HK-2 (cell line): ENCODE measurements at regions not wholly inside any gene's neighbourhood (a gene's known extent, or its start where the extent isn't known, plus 50 kb on each side); places are given as distances from the start of the nearest gene placed in this dataset.
"Not testable (repeated sequence)": the region's sequence is repeated elsewhere in the genome, so short reads cannot be mapped to it uniquely, and the experiment has no call there.

Experiments
- DNase-seq: peaks from one replicate; pipeline ENCODE4 v3.0.0-alpha.2; 2018; ENCODE audit not compliant: unreplicated experiment

DNA sequence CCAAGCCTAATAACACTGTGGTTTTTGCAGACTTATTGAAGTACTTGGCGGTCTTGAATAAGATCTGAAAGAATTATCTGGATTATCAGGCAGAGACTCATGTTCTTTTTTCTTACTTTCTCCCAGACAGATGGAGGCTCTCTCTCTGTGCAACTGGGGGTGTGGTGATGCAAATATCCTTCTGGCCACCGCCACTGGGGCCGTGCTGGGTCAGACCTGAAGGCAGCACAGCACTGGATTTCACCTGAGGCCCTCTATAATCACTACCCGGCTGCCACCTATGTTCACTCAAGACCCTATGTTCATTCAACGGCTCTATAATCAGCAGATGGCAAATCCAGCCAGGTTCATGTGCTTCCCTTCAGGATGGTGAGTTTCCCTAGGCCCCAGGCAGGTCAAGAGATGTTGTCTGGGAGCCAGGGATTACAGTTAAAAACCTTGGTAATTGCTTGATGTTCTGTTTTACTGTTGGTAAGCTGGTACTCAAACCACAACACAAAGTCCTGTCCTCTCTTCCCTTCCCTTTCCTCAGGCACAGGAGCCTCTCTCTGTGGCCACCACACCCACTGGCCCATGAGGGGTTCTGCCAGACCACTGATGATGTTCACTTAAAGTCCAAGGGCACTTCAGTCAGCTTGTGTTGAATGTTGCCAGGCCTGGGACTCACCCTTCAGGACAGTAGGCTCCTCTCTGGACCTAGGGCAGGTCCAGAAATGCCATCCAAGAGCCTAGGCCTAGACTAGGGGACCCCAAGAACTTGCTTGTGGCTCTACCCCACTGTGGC is 205.3 kb upstream of the GCFC2 start:
- no peak for DNase-seq

DNA sequence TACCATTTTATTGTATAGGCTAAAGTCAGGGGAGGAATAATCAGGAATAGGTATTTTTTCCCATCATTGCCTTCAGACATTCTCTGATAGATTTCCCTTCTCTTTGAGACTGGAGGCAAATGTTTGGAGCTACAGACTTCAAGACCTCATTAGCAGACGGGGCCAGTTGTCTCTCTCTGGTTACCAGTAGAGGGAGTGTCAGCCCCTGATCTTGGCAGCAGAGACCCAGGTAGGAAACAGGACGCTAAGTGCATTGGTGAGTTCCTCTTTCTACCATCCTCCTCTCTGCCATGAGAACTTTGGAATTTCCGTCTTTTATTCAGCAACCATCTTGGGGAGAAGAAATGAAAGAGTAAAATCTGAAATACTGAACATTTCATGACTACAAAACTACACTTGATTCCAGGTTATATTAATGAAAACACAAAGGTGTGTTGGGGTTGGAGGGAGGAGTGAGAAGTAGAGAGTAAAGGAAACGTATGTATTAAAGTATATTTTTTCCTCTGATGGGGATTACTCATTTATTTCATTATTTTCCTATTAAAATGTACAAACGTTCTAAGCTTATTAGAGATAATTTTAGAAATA is 186.2 kb upstream of the GCFC2 start:
- DNase-seq: no peak

DNA sequence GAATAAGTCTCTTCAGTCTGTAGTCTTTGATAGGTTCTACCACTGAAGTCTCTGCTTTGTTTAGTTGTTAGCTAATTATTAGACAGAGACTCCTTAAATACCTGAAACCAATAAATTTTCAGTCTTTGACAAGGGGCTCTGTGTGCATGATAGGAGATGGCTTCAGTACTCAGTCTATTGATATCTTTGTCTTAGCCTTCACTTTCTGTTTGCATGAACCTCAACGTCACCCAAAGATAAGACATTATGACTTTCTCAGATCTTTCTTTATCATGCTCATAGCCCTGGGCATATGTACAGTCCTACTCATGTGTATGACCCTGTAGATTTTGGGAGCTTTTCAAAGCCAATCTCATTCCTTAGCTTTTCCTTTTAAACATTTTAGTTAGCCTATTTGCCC is 183.5 kb upstream of the GCFC2 start:
- DNase-seq: no peak

DNA sequence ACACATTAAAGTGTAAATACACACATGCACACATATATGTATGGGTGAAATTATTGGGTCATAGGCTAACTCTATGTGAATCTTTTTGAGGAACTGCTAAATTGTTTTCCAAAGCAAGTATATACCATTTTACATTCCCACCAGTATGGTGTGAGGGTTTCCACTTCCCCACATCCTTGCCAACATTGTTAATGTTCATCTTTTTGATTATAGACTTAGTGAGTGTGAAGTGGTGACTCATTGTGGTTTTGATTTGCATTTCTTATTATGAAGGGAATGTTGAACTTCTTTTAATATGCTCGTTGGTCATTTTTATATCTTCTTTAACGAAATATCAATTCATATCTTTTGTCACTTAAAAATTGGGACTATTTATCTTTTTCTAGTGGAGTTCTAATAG is 181.8 kb upstream of the GCFC2 start:
- no peak for DNase-seq

DNA sequence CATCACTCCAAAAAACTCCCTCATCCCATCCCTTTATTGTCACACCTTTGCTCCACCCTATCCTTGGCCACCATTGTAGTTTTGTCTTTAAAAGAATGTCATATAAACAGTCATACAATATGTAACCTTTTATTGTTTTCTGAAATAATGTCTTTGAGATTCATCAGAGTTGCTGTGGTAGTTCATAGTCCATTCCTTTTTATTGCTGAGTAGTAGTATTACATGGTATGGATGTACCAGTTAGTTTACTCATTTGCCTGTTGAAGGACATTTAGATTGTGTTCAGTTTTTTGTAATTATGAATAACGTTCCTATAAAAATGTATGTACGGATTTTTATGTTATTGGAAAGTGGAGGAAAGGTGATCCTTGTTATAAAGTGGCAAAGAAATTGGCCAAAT is 171.8 kb upstream of the GCFC2 start:
- no peak for DNase-seq

DNA sequence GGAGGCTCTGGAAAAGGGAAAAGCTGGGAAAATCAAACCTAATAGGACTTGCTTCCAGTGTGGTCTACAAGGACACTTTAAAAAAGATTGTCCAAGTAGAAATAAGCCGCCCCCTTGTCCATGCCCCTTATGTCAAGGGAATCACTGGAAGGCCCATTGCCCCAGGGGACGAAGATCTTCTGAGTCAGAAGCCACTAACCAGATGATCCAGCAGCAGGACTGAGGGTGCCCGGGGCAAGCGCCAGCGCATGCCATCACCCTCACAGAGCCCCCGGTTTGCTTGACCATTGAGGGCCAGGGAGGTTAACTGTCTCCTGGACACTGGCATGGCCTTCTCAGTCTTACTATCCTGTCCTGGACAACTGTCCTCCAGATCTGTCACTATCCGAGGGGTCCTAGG is 164.9 kb upstream of the GCFC2 start:
- not testable (repeated sequence) for DNase-seq

DNA sequence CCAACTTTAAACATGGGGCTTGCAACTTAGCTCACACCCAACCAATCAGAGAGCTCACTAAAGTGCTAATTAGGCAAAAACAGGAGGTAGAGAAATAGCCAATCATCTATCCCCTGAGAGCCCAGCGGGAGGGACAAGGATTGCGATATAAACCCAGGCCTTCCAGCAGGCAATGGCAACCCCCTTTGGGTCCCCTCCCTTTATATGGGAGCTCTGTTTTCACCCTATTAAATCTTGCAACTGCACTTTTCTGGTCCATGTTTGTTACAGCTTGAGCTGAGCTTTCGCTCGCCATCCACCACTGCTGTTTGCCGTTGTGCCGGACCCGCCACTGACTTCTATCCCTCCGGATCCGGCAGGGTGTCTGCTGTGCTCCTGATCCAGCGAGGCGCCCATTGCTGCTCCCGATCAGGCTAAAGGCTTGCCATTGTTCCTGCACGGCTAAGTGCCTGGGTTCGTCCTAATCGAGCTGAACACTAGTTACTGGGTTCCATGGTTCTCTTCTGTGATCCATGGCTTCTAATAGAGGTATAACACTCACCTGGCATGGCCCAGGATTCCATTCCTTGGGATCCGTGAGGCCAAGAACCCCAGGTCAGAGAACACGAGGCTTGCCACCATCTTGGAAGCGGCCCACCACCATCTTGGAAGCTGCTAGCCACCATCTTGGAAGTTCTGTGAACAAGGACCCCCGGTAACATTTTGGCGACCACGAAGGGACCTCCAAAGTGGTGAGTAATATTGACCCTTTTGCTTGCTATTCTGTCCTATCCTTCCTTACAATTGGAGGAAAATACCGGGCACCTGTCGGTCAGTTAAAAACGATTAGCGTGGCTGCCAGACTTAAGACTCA is 161.3 kb upstream of the GCFC2 start:
- DNase-seq: not testable (repeated sequence)

DNA sequence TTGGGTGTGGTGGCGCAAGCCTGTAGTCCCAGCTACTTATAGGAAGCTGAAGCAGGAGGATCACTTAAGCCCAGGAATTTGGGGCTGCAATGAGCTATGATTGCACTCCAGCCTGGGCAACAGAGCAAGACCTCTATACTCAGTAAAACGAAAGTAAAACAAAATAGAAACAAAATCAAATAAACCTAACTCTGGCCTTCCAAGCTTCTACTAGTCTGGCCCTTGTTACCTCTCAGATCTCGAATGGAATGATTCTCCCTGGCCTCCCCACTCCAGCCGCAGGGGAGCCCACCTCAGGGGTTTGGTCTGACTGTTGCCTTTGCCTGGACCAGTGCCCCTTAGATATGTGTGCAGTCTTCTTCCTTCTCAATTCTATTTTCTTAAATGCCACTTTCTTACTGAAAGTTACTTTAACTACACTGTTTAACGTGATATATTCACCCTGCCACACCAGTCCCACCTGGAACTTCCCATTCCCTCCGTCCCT is 160.0 kb upstream of the GCFC2 start:
- no peak for DNase-seq

DNA sequence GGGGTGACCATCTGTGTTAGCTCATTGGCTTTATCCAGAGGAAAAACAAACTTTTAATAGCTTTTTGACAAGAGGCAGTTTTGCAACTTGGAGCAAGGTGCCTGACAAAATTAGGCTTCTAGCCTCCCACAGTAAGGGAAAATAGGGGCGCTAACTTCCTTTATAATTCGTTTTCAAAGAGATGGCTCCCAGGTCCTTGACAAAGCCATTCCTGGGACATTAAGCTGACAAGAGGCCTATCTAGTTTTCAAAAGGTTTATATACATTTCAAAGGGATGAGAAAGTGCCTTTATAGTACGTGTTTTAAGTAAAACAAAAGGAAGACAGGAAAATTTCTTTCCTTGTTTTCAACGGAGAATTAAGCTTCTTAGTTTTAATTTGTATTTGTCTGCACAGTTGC is 159.4 kb upstream of the GCFC2 start:
- DNase-seq: no peak

DNA sequence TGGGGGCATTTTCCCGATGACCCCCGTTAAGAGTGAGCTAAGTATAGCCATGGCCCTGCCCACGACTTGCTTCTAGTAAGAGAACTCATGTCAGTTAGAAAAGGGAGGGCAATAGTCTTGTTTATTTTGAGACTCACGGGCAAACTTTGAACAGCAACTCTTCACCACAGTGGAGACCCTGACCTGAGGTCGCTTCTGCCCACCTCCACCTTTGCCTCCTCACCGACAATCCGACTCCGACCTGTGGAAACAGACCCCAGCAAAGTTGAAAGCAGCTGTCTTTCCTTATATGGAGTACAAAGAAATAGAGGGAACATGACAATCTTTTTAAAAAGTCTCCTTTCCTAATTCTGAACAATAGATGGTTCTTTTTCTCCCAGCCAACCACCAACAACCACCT is 155.0 kb upstream of the GCFC2 start:
- no peak for DNase-seq

DNA sequence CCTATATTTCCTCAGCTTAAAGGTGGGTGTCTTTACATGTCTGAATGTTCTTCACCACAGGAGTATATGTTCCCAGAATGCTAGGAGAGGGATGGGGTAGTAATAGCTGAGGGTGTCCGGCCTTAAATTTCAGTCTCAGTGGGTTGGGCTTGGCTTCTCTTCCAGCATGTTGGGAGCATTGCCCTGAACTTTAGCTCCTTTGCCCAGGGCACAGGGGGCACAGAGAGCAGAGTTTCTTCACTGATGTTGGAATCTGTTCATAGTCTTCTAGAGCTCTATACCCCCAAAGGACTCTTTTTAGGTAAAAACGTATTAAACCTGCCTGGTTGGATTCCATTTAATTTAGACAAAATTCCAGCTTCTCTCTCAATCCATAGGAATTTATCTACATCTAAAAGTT is 154.4 kb upstream of the GCFC2 start:
- no peak for DNase-seq

DNA sequence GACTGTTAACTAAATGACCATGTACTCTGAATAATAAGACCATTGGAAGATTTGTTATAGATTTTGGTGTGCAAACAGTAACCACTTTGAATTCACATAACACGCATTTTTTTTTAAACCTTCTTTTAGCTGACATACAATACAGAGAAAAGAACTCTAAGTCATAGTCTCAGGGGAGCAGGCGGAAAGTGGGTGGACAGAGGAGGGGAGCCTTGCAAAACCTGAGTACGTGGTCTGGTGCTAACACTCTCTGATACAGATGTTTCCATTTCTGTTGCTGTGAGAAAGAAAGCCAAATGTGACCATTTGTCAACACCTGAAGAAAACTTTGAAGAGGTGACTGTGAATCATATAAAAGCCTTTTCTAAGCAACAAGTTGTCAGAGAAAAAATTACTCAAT is 151.8 kb upstream of the GCFC2 start:
- DNase-seq: no peak

DNA sequence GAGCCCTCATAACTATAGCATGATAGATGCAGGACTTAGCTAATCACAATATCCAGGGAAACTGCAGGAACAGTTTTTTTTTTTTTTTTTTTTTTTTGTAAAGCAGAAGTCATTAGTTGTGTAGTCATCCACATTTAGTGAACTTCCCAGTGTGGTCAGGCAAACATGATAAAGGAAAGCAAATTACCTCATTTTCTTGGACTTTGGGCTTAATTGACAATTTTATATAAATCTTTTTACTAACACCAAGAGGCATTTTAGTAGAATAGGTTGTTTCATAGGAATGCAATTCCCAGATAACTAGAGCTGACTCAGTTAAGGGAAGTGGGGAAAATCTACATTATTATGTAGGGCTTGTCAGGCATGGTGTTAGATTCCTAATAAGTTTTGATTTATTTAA is 142.7 kb upstream of the GCFC2 start:
- DNase-seq: no peak

DNA sequence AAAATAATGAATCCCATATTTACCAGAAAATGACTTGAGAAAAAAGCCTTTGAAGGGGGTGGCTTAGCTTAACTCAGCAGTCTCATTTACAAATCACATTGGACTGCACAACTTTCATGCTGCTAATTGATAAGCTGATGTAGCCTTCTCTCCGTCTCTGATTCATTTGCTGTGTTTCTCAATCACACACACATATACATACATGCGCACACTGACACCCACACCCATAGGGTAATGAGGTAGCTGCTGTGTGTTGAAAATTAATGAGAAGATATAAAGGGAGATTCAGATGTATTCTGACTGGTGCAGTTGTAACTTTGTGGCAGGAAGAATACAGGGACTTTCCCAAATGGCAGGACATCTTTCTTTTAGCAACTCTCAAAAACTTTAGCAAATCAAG is 141.9 kb upstream of the GCFC2 start:
- DNase-seq: no peak

DNA sequence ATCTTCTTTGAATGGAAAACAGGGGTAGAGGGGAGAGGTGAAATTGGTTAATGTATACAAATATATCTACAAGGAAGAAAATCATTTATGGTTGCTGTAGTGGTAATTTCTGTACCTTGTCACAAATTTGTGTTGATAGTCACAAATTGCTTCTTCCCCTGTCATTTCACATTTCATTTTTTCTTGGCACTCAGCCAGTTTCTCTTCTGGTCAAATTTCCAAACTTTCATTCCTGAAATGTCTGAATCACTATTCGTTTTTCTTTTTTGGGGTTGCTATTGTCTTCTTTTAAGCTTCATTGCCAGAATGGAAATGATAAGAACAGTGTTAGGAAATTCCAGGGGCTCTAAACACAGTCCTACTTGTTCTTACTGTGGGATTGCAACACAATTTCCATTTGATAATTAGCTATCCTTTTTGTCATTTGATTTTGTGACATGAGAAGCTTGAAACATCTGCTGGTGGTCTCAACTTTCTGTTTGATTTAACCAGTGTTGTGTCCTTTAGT is 136.0 kb upstream of the GCFC2 start:
- no peak for DNase-seq

DNA sequence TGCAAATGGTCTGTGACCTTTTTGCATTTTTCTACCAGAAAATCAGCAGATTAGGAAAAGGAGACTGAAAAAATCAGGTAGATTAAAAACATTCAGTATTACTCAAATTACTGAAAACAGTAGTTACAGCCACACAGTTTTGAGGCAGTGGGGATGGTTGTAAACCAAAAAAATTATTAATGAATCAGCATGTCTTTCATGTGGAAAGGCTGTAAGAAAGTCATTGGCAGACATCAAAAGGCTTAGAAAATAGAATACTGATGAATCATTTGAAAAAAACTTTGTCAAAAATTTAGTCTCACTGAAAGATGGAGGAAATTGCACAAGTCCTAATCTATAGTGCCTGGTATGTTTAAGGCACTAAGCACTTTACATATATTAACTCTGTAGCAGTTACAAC is 133.9 kb upstream of the GCFC2 start:
- DNase-seq: no peak

DNA sequence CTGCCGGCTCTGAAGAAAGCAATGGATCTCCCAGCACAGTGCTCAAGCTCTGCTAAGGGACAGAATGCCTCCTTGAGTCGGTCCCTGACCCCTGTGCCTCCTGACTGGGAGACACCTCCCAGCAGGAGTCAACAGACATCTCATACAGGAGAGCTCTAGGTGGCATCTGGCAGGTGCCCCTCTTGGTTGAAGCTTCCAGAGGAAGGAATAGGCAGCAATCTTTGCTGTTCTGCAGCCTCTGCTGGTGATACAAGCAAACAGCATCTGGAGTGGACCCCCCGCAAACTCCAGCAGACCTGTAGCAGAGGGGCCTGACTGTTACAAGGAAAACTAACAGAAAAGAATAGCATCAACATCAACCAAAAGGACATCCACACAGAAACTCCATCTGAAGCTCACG is 123.9 kb upstream of the GCFC2 start:
- DNase-seq: not testable (repeated sequence)

DNA sequence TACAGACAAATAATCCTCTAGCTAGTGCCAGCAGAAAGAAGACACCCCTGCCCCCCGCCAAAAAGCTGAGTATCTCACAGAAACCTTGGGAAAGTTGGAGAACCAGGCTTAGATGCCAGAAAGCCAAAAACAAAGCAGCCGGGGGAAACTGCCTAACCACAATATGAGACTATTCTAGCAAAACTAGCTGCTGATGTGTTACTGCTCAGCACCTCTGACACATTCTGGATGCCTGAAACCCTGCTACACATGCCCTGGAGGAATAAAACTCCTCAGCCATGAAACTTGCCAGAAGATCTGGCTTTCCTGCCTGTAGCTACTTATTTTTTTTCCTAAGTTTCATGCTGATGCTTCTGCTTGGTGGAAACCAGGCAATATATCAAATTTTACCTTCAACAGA is 122.7 kb upstream of the GCFC2 start:
- no peak for DNase-seq

DNA sequence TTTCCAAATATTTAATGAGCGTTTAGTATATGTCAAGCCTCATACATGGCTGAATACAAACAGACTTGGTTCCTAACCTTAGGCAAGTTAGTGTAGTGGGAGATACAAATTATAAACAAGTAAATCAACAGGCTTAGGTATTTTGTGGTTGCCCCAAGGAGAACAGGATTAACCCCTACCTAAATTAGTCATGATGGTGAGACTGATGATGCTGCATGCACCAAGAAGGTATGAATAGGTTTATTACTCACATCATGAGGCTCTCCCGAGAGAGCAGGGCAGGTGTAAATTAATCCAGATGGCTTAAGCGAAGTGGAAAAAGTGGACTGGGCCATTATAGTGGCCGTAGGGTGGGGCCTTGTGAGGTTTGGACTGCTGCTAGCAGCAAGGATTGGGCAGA is 118.1 kb upstream of the GCFC2 start:
- no peak for DNase-seq

DNA sequence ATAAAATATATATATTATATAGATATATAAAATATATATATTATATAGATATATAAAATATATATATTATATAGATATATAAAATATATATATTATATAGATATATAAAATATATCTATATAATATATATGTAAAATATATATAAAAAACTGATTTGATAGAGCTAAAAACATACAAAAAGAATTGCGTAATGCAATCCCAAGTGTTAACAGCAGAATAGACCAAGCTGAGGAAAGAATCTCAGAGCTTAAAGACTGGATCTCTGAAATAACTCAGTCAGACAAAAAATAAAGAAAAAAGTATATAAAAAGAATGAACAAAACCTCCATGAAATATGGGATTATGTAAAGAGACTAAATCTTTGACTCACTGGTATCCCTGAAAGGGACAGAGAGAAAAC is 112.8 kb upstream of the GCFC2 start:
- DNase-seq: not testable (repeated sequence)

DNA sequence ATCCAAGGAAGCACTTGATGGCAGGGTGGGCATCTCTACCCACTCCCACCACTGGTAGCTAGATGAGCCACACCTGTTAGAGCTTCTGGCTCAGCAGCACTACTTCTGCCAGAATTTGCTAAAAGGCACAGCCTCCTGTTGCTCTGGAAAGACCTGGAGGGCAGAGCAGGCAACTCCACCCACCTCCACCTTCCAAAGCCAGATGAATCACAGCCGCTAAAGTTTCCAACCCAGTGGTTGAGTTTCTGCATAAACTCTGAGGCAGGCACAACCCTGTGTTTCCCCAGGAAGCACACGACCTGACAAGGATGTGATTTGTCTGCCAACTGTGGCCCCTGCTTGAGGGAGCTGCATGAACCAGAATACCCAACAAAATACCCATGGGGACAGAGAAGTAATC is 111.6 kb upstream of the GCFC2 start:
- DNase-seq: no peak

DNA sequence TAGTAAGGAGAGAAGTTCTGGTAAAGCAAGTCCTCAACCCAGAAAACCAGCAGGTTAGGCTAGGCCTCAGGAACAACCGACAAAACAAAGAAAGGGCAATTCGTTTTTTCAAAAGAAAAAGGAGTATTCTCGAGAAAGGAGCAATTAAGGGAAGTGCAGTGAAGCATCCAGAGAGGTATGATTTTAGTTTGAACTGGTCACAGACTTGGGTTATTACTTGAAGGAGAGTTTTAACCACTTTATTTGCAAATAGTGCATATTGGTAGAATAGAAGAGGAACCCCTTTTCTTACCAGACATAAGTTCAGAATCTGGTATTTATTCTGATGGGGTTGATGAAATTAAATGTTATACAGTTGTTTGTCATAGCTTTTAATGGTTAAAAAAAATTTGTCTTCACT is 110.0 kb upstream of the GCFC2 start:
- DNase-seq: no peak
